ENCODE measurements at regions not wholly inside any gene's neighbourhood (a gene's known extent, or its start where the extent isn't known, plus 50 kb on each side); places are given as distances from the start of the nearest gene placed in this dataset.
"Not testable (repeated sequence)": the region's sequence is repeated elsewhere in the genome, so short reads cannot be mapped to it uniquely, and the experiment has no call there.

GRCh38 chr2:195569255-195569654, 87.8 kb upstream of the SLC39A10 start:
- DNase-seq: no peak

GRCh38 chr2:195564625-195565135, 92.3 kb upstream of the SLC39A10 start:
- DNase-seq: not testable (repeated sequence)

GRCh38 chr2:195563857-195564512, 93.0 kb upstream of the SLC39A10 start:
- DNase-seq: no peak

- DNase-seq: no peak
Measured at GRCh38 chr2:195562570-195563566, 94.2 kb upstream of the SLC39A10 start.

- DNase-seq: no peak
Measured at GRCh38 chr2:195561116-195561921, 95.7 kb upstream of the SLC39A10 start.

GRCh38 chr2:195560209-195560895, 96.7 kb upstream of the SLC39A10 start:
- no peak for DNase-seq

- DNase-seq: peak; percentile 54
Measured at GRCh38 chr2:195559431-195559914, 97.6 kb upstream of the SLC39A10 start.

GRCh38 chr2:195555971-195556370, 101.1 kb upstream of the SLC39A10 start:
- no peak for DNase-seq

GRCh38 chr2:195552581-195552980, 104.4 kb upstream of the SLC39A10 start:
- no peak for DNase-seq

GRCh38 chr2:195548198-195548940, 108.7 kb upstream of the SLC39A10 start:
- no peak for DNase-seq

- not testable (repeated sequence) for DNase-seq
Measured at GRCh38 chr2:195547268-195547840, 109.7 kb upstream of the SLC39A10 start.

GRCh38 chr2:195545811-195546210, 111.2 kb upstream of the SLC39A10 start:
- no peak for DNase-seq

- no peak for DNase-seq
Measured at GRCh38 chr2:195543902-195544894, 112.8 kb upstream of the SLC39A10 start.

- DNase-seq: no peak
Measured at GRCh38 chr2:195543063-195543462, 114.0 kb upstream of the SLC39A10 start.

GRCh38 chr2:195542067-195542466, 115.0 kb upstream of the SLC39A10 start:
- no peak for DNase-seq

- DNase-seq: no peak
Measured at GRCh38 chr2:195538937-195539336, 118.1 kb upstream of the SLC39A10 start.

GRCh38 chr2:195537811-195538210, 119.2 kb upstream of the SLC39A10 start:
- DNase-seq: no peak

- no peak for DNase-seq
Measured at GRCh38 chr2:195536906-195537305, 120.1 kb upstream of the SLC39A10 start.

- peak; percentile 64 for DNase-seq
Measured at GRCh38 chr2:195535911-195536522, 121.0 kb upstream of the SLC39A10 start.
